B cell (primary cell): ENCODE measurements at regions not wholly inside any gene's neighbourhood (a gene's known extent, or its start where the extent isn't known, plus 50 kb on each side); places are given as distances from the start of the nearest gene placed in this dataset.

ENCODE experiments used
- ATAC-seq: fragments of 200-7000 bp; cut with Tn5 transposase; one replicate; pipeline ENCODE4 v1.10.0; 2021; ENCODE audit warnings: low read depth, mild to moderate bottlenecking, moderate number of reproducible peaks, moderate library complexity
- CTCF ChIA-PET: fragments of 350-600 bp; sonication (Branson Sonifier 250); formaldehyde crosslinking; loops from one replicate; lab custom pipeline; 2021; ENCODE audit warnings: antibody characterized with exemption, inconsistent platforms; lab: Charles Lee
- POLR2A ChIA-PET: fragments of 350-600 bp; sonication (Branson Sonifier 250); formaldehyde crosslinking; loops from one replicate; lab custom pipeline; 2021; ENCODE audit warnings: antibody characterized with exemption; lab: Charles Lee
- DNase-seq: peaks from one replicate; pipeline ENCODE4 v3.0.0; 2013
- H2AFZ ChIP-seq: 2 replicates; pipeline ENCODE4 v1.6.1; 2012; ENCODE audit warnings: mild to moderate bottlenecking, low read depth, low read length; ENCODE audit not compliant: insufficient read depth, poor library complexity, severe bottlenecking
- H3K27ac ChIP-seq, 2 donors: 1 replicate in 1 of 2; 2 replicates in 1 of 2; pipeline ENCODE4 v1.5.1; 2012 to 2013; ENCODE audit warnings: low read length in 2 of 2, mild to moderate bottlenecking in 2 of 2, moderate library complexity in 1 of 2
- H3K27me3 ChIP-seq, 4 experiments: fragments of 200-600 bp in 1 of 4; sonication (generic) in 1 of 4; replicated peaks in 1 of 4; 1 replicate in 2 of 4; 2 replicates in 2 of 4; pipeline versions ENCODE4 v1.6.1 to v1.7.0; 2013 to 2016; ENCODE audit warnings: low read length in 3 of 4, mild to moderate bottlenecking in 2 of 4, mixed read lengths in 1 of 4, moderate library complexity in 1 of 4; ENCODE audit not compliant: insufficient read depth in 4 of 4, control insufficient read depth in 3 of 4; ENCODE audit errors: control extremely low read depth in 1 of 4
- H3K36me3 ChIP-seq, 2 experiments: replicated peaks in 1 of 2; 1 replicate in 1 of 2; 2 replicates in 1 of 2; pipeline versions ENCODE4 v1.6.1 to v1.7.1; 2013; ENCODE audit warnings: low read length in 1 of 2; ENCODE audit not compliant: insufficient read depth in 2 of 2, control insufficient read depth in 1 of 2; ENCODE audit errors: control extremely low read depth in 1 of 2, extremely low read depth in 1 of 2
- H3K4me1 ChIP-seq, 2 donors: fragments of 200-600 bp in 1 of 2; sonication (generic) in 1 of 2; 1 replicate in 1 of 2; 2 replicates in 1 of 2; pipeline versions ENCODE4 v1.5.1 to v1.6.1; 2013 to 2017; ENCODE audit warnings: low read length in 2 of 2; ENCODE audit not compliant: control insufficient read depth in 2 of 2, insufficient read depth in 2 of 2
- H3K4me2 ChIP-seq: replicated peaks from 2 replicates; pipeline ENCODE3; 2012; ENCODE audit warnings: mild to moderate bottlenecking, low read depth, low read length; ENCODE audit not compliant: poor library complexity, severe bottlenecking
- H3K4me3 ChIP-seq, 5 experiments: fragments of 200-600 bp in 1 of 5; sonication (generic) in 1 of 5; 1 replicate in 3 of 5; 2 replicates in 2 of 5; pipeline versions ENCODE4 v1.5.1 to v1.7.0; 2011 to 2016; ENCODE audit warnings: low read length in 4 of 5, mild to moderate bottlenecking in 4 of 5, low read depth in 2 of 5, control low read depth in 1 of 5, moderate library complexity in 1 of 5; ENCODE audit not compliant: insufficient read depth in 1 of 5; ENCODE audit errors: control extremely low read depth in 1 of 5, extremely low read depth in 1 of 5
- H3K79me2 ChIP-seq: fragments of 200-600 bp; sonication (generic); one replicate; pipeline ENCODE4 v1.6.0; 2016; ENCODE audit warnings: low read length; ENCODE audit not compliant: control insufficient read depth, insufficient read depth
- H3K9ac ChIP-seq: fragments of 200-600 bp; sonication (generic); 2 replicates; pipeline ENCODE4 v1.6.1; 2017; ENCODE audit warnings: mild to moderate bottlenecking, low read length, moderate library complexity
- H3K9me3 ChIP-seq, 3 donors: one replicate each; pipeline versions ENCODE4 v1.6.1 to v1.7.1; 2013; ENCODE audit warnings: low read length in 2 of 3; ENCODE audit not compliant: control insufficient read depth in 2 of 3, insufficient read depth in 1 of 3; ENCODE audit errors: control extremely low read depth in 1 of 3
- H4K20me1 ChIP-seq: 2 replicates; pipeline ENCODE4 v1.6.0; 2012; ENCODE audit warnings: mild to moderate bottlenecking, low read length; ENCODE audit not compliant: insufficient read depth, control insufficient read depth, poor library complexity, severe bottlenecking
- H3K27ac Mint-ChIP-seq: one replicate; pipeline ENCODE4 v1.8.0; 2021; ENCODE audit warnings: mixed read lengths
- H3K27me3 Mint-ChIP-seq: one replicate; pipeline ENCODE4 v1.8.0; 2021; ENCODE audit warnings: mixed read lengths
- H3K4me1 Mint-ChIP-seq: one replicate; pipeline ENCODE4 v1.8.0; 2021; ENCODE audit warnings: mixed read lengths
- H3K4me3 Mint-ChIP-seq: one replicate; pipeline ENCODE4 v1.8.0; 2021; ENCODE audit warnings: mixed read lengths
- H3K9me3 Mint-ChIP-seq: one replicate; pipeline ENCODE4 v1.8.0; 2022; ENCODE audit warnings: mixed read lengths; ENCODE audit not compliant: insufficient read depth
- EZH2 ChIP-seq: IDR thresholded peaks from 2 replicates; pipeline ENCODE4 v1.6.1; 2012; ENCODE audit warnings: borderline replicate concordance, low read depth, mild to moderate bottlenecking, moderate library complexity, low read length; ENCODE audit not compliant: insufficient read depth, poor library complexity, severe bottlenecking
- WGBS: methylation state at CpG from one replicate; pipeline ENCODE4 v1.1.5; 2013; ENCODE audit warnings: missing lambda C conversion rate; ENCODE audit not compliant: insufficient coverage; 5-methylcytosine and 5-hydroxymethylcytosine counted together
- intact Hi-C: fragments of 100-400 bp; cut with micrococcal nuclease; formaldehyde crosslinking; loops from one replicate; pipeline ENCODE4 v1.10.0; 2022
- TF ChIP-seq, protein P1 (sequence below): fragments of 200-600 bp; IDR thresholded peaks from one replicate; pipeline ENCODE4 v1.8.0; 2022; ENCODE audit warnings: antibody characterized with exemption, mild to moderate bottlenecking

DNA sequence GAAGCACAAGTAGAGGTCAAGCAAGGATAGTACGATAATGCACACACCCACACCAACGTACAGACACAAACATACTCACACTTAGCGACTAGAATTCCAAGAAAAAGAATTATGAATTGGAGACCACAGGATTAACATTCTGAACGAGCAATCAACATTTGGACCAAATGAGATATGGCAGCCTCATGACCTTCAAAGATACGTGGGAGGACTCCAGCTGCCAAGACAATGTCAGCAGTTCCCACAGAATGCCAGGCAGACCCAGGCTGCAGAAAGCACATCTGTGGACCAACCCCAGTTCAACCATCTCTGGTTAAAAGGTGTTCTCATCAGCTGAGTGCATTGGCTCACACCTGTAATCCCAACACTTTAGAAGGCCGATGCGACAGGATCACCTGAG, 187.6 kb upstream of the GRAMD2B start:
- 94% methylated on average over 3 of the region's 7 CpGs for WGBS
- intact Hi-C loops = no loop called here

GRCh38 chr5:126236994-126237393, 186.2 kb upstream of the GRAMD2B start:
- H3K9me3 ChIP-seq = no peaks in the 10 kb centered on the region
- no peaks in the 10 kb centered on the region for H3K79me2 ChIP-seq
- WGBS = 73% methylated on average over 2 of the region's 2 CpGs
- POLR2A ChIA-PET = no interaction called here
- ATAC-seq (no peak), DNase-seq (no peak)
- no peak overlapping the region for H3K4me2 ChIP-seq
- intact Hi-C loops = no loop called here
- no peaks in the 10 kb centered on the region for H3K27me3 ChIP-seq
- no peaks in the 10 kb centered on the region for H3K4me1 ChIP-seq
- H4K20me1 ChIP-seq = no peaks in the 10 kb centered on the region
- Mint-ChIP-seq H3K4me1 (no peaks in the 10 kb centered on the region), H3K9me3 (no peaks in the 10 kb centered on the region), H3K4me3 (no peak overlapping the region), H3K27ac (no peak overlapping the region), H3K27me3 (no peaks in the 10 kb centered on the region)
- no peak overlapping the region for H3K4me3 ChIP-seq
- CTCF ChIA-PET = no interaction called here
- TF ChIP-seq, protein P1, sequence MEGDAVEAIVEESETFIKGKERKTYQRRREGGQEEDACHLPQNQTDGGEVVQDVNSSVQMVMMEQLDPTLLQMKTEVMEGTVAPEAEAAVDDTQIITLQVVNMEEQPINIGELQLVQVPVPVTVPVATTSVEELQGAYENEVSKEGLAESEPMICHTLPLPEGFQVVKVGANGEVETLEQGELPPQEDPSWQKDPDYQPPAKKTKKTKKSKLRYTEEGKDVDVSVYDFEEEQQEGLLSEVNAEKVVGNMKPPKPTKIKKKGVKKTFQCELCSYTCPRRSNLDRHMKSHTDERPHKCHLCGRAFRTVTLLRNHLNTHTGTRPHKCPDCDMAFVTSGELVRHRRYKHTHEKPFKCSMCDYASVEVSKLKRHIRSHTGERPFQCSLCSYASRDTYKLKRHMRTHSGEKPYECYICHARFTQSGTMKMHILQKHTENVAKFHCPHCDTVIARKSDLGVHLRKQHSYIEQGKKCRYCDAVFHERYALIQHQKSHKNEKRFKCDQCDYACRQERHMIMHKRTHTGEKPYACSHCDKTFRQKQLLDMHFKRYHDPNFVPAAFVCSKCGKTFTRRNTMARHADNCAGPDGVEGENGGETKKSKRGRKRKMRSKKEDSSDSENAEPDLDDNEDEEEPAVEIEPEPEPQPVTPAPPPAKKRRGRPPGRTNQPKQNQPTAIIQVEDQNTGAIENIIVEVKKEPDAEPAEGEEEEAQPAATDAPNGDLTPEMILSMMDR = no peak
- no peak for TF ChIP-seq EZH2
- no peak overlapping the region for H3K27ac ChIP-seq
- no peak overlapping the region for H2AFZ ChIP-seq
- no peak overlapping the region for H3K9ac ChIP-seq
- no peaks in the 10 kb centered on the region for H3K36me3 ChIP-seq

More for the DNA sequence above, 187.6 kb upstream of the GRAMD2B start:
- H3K9ac ChIP-seq = no peak overlapping the region
- TF ChIP-seq, protein P1 = no peak
- no peak for TF ChIP-seq EZH2
- DNase-seq = no peak
- no peak overlapping the region for H3K27ac ChIP-seq
- no peak overlapping the region for H3K4me3 ChIP-seq
- no peaks in the 10 kb centered on the region for H3K27me3 ChIP-seq
- ChIA-PET CTCF (no interaction called here), POLR2A (no interaction called here)
- H3K4me1 ChIP-seq = no peaks in the 10 kb centered on the region
- ATAC-seq = no peak
- H3K9me3 ChIP-seq = no peaks in the 10 kb centered on the region
- Mint-ChIP-seq H3K4me3 (no peak overlapping the region), H3K27ac (no peak overlapping the region), H3K9me3 (no peaks in the 10 kb centered on the region), H3K27me3 (peaks cover 4% of the 10 kb centered on the region), H3K4me1 (no peaks in the 10 kb centered on the region)
- no peaks in the 10 kb centered on the region for H3K79me2 ChIP-seq
- no peaks in the 10 kb centered on the region for H3K36me3 ChIP-seq
- no peak overlapping the region for H2AFZ ChIP-seq
- H3K4me2 ChIP-seq = no peak overlapping the region
- no peaks in the 10 kb centered on the region for H4K20me1 ChIP-seq
